CD4-positive, alpha-beta T cell treated with Interleukin-4 for 1 hour (primary cell): ENCODE measurements at regions not wholly inside any gene's neighbourhood (a gene's known extent, or its start where the extent isn't known, plus 50 kb on each side); places are given as distances from the start of the nearest gene placed in this dataset.

ENCODE experiments used
- DNase-seq, 2 donors: peaks; one replicate each; pipeline ENCODE4 v3.0.0-alpha.2; 2020 to 2022

GRCh38 chr12:90112666-90113065 lies 404.0 kb upstream of the ATP2B1 start:
- DNase-seq: no peak

- DNase-seq: no peak
Measured at GRCh38 chr12:90111791-90112580, 403.3 kb upstream of the ATP2B1 start.

- no peak for DNase-seq
Measured at GRCh38 chr12:90106568-90106967, 397.9 kb upstream of the ATP2B1 start.

GRCh38 chr12:90102957-90103652 lies 394.5 kb upstream of the ATP2B1 start:
- DNase-seq: peak; percentile 17 to 61

GRCh38 chr12:90100579-90100978 lies 391.9 kb upstream of the ATP2B1 start:
- DNase-seq: no peak

GRCh38 chr12:90099288-90099687 lies 390.6 kb upstream of the ATP2B1 start:
- no peak for DNase-seq

GRCh38 chr12:90098132-90098779 lies 389.6 kb upstream of the ATP2B1 start:
- DNase-seq: no peak

GRCh38 chr12:90091809-90092208 lies 383.2 kb upstream of the ATP2B1 start:
- DNase-seq: no peak

GRCh38 chr12:90090929-90091651 lies 382.5 kb upstream of the ATP2B1 start:
- peak in 1 of 2 donors; percentile 57 for DNase-seq

GRCh38 chr12:90086281-90086680 lies 377.6 kb upstream of the ATP2B1 start:
- no peak for DNase-seq

GRCh38 chr12:90085494-90086274 lies 377.0 kb upstream of the ATP2B1 start:
- DNase-seq: no peak

GRCh38 chr12:90084018-90084417 lies 375.4 kb upstream of the ATP2B1 start:
- DNase-seq: no peak

GRCh38 chr12:90080616-90081015 lies 372.0 kb upstream of the ATP2B1 start:
- no peak for DNase-seq

- no peak for DNase-seq
Measured at GRCh38 chr12:90079529-90080210, 371.0 kb upstream of the ATP2B1 start.

- DNase-seq: no peak
Measured at GRCh38 chr12:90078344-90078743, 369.7 kb upstream of the ATP2B1 start.

- DNase-seq: no peak
Measured at GRCh38 chr12:90077756-90078155, 369.1 kb upstream of the ATP2B1 start.

- peak in 1 of 2 donors; percentile 8 for DNase-seq
Measured at GRCh38 chr12:90076851-90077319, 368.2 kb upstream of the ATP2B1 start.

- DNase-seq: no peak
Measured at GRCh38 chr12:90075685-90076084, 367.0 kb upstream of the ATP2B1 start.

- no peak for DNase-seq
Measured at GRCh38 chr12:90074086-90074485, 365.4 kb upstream of the ATP2B1 start.

- DNase-seq: no peak
Measured at GRCh38 chr12:90071996-90072395, 363.4 kb upstream of the ATP2B1 start.

- no peak for DNase-seq
Measured at GRCh38 chr12:90069711-90070110, 361.1 kb upstream of the ATP2B1 start.

- DNase-seq: no peak
Measured at GRCh38 chr12:90067791-90068190, 359.2 kb upstream of the ATP2B1 start.
